Keratinocyte (primary cell): ENCODE measurements at regions not wholly inside any gene's neighbourhood (a gene's known extent, or its start where the extent isn't known, plus 50 kb on each side); places are given as distances from the start of the nearest gene placed in this dataset.

ENCODE experiments used
- DNase-seq: peaks from one replicate; pipeline ENCODE4 v3.0.0-alpha.2; 2011; ENCODE audit warnings: low read depth, missing footprints, low spot score
- FAIRE-seq: peaks from 2 replicates; lab custom pipeline; 2011; peaks lifted over from hg19 to GRCh38; lab: Jason Lieb, UNC
- H2AFZ ChIP-seq: 2 replicates; pipeline ENCODE4 v1.6.0; 2012; ENCODE audit warnings: low read length, control low read depth, inconsistent platforms; ENCODE audit not compliant: control insufficient read depth
- H3K27ac ChIP-seq: 2 replicates; pipeline ENCODE4 v1.5.1; 2011; ENCODE audit warnings: low read length; ENCODE audit not compliant: control insufficient read depth, insufficient read depth
- H3K27me3 ChIP-seq: 3 replicates; pipeline ENCODE4 v1.6.0; 2011; ENCODE audit warnings: low read length; ENCODE audit not compliant: control insufficient read depth, insufficient read depth; ENCODE audit errors: extremely low read depth
- H3K36me3 ChIP-seq, 2 experiments: 2 replicates in 1 of 2; 3 replicates in 1 of 2; pipeline ENCODE4 v1.5.1; 2011; ENCODE audit warnings: low read length in 2 of 2, mild to moderate bottlenecking in 1 of 2; ENCODE audit not compliant: control insufficient read depth in 2 of 2, insufficient read depth in 2 of 2; ENCODE audit errors: extremely low read depth in 1 of 2
- H3K4me1 ChIP-seq: 3 replicates; pipeline ENCODE4 v1.5.1; 2011; ENCODE audit warnings: low read length; ENCODE audit not compliant: control insufficient read depth, insufficient read depth; ENCODE audit errors: extremely low read depth
- H3K4me2 ChIP-seq: 3 replicates; pipeline ENCODE4 v1.6.0; 2011; ENCODE audit warnings: low read depth, low read length; ENCODE audit not compliant: control insufficient read depth, insufficient read depth; ENCODE audit errors: extremely low read depth
- H3K4me3 ChIP-seq, 3 experiments: fragments of 200-600 bp in 1 of 3; sonication (generic) in 1 of 3; 2 replicates in 2 of 3; 3 replicates in 1 of 3; pipeline ENCODE4 v1.5.1; 2011 to 2016; ENCODE audit warnings: low read length in 3 of 3, mild to moderate bottlenecking in 3 of 3, control low read depth in 2 of 3, inconsistent platforms in 1 of 3, low read depth in 1 of 3, mixed read lengths in 1 of 3, mixed run types in 1 of 3, moderate library complexity in 1 of 3; ENCODE audit not compliant: control insufficient read depth in 2 of 3, insufficient read depth in 2 of 3; ENCODE audit errors: extremely low read depth in 1 of 3
- H3K79me2 ChIP-seq: 2 replicates; pipeline ENCODE4 v1.6.0; 2012; ENCODE audit warnings: low read length; ENCODE audit not compliant: control insufficient read depth, insufficient read depth
- H3K9ac ChIP-seq: 3 replicates; pipeline ENCODE4 v1.6.0; 2011; ENCODE audit warnings: low read length; ENCODE audit not compliant: control insufficient read depth, insufficient read depth; ENCODE audit errors: extremely low read depth
- H3K9me1 ChIP-seq: 3 replicates; pipeline ENCODE4 v1.6.0; 2011; ENCODE audit warnings: low read length; ENCODE audit not compliant: control insufficient read depth, insufficient read depth; ENCODE audit errors: extremely low read depth
- H3K9me3 ChIP-seq: 2 replicates; pipeline ENCODE4 v1.5.1; 2012; ENCODE audit warnings: low read depth, low read length; ENCODE audit not compliant: control insufficient read depth
- H4K20me1 ChIP-seq: 3 replicates; pipeline ENCODE4 v1.6.0; 2011; ENCODE audit warnings: low read length; ENCODE audit not compliant: control insufficient read depth, insufficient read depth; ENCODE audit errors: extremely low read depth
- CTCF ChIP-seq, 3 experiments: IDR thresholded peaks in 1 of 3; conservative IDR thresholded peaks in 1 of 3; optimal IDR thresholded peaks in 1 of 3; 2 replicates in 2 of 3; 3 replicates in 1 of 3; pipeline versions ENCODE3 to v1.5.1; 2011; ENCODE audit warnings: low read length in 3 of 3, mild to moderate bottlenecking in 3 of 3, moderate library complexity in 2 of 3, control low read depth in 1 of 3, inconsistent platforms in 1 of 3; ENCODE audit not compliant: insufficient read depth in 2 of 3; ENCODE audit errors: extremely low read depth in 1 of 3
- EZH2 ChIP-seq: IDR thresholded peaks from one replicate; pipeline ENCODE4 v1.6.1; 2012; ENCODE audit warnings: inconsistent platforms, mild to moderate bottlenecking, low read length, moderate library complexity
- dilution Hi-C: fragments of 300-500 bp; cut with MboI; formaldehyde crosslinking; loops from one replicate; pipeline ENCODE4 v1.7.0; 2020; ENCODE audit warnings: low sequenced_read_pairs; ENCODE audit not compliant: extremely low pct_ligation_motif_present

DNA sequence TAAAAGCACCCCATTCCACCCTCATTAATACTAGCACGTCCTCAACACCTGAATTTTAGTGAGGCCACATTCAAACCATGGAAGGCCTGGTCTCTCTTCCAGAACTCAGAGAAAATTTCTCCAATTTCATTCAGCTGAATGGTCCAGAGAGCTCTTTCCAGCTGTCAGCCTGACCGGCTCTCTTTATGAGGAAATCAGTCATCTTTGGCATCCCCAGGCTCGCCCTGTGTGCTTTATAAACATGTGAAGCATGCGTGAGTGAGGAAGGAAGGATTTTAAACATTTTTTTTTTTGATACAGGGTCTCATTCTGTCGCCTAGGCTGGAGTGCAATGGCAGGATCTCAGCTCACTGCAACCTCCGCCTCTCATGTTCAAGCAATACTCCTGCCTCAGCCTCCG is 1812.9 kb upstream of the TENM3 start:
- dilution Hi-C loops, result no loop called here
- H3K4me1 ChIP-seq, result no peaks in the 10 kb centered on the region
- no peaks in the 10 kb centered on the region for H3K27me3 ChIP-seq
- no peak overlapping the region for H3K4me2 ChIP-seq
- TF ChIP-seq EZH2 (no peak), CTCF (optimal IDR thresholded peaks at IDR 0.05 in 1 of 3, IDR thresholded peaks at IDR 0.05 in 1 of 3, conservative IDR thresholded peaks at IDR 0.05 in 1 of 3; ENCODE audit: extremely low read depth in 1 of 3, insufficient read depth in 2 of 3, low read length in 3 of 3) (no peak)
- H3K4me3 ChIP-seq, result no peak overlapping the region
- no peak overlapping the region for H3K9ac ChIP-seq
- DNase-seq (no peak), FAIRE-seq (no peak)
- H3K36me3 ChIP-seq, result no peaks in the 10 kb centered on the region
- no peak overlapping the region for H3K27ac ChIP-seq
- no peaks in the 10 kb centered on the region for H3K9me3 ChIP-seq
- H3K9me1 ChIP-seq, result no peaks in the 10 kb centered on the region
- H4K20me1 ChIP-seq, result no peaks in the 10 kb centered on the region
- H3K79me2 ChIP-seq, result no peaks in the 10 kb centered on the region
- H2AFZ ChIP-seq, result no peak overlapping the region

DNA sequence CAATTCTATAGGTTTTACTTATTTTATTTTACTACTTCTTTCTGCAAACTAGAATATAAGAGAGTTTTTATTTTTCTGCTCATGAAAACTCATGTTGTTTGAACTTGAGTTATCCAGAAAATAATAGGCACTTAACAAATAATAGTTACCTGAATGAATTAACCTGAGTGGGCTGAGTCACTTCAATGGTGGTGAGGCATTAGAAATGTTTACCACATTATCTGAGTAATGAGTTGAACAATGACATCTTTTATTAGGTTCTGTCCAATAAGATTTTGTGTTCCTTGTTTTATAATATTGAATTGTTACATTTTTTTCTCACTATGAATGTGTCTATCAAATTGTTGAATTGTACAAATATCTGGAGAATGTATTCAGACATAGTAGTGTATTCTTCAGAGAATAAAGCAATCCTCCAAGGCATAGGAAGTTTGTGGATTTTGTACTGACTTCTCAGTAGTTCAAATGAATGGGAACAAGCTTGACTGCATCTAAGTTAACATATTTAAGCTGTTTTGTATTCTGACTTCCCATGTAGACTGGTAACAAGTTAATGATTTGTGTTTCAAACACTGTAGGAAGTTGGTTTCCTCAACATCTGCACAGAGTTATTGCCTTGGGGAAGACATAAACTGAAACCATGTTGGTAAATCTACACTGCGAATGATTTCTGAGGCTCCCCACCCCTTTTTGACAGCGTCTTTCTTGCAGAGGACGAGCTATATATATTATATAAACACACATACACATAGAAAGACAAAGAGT is 1808.9 kb upstream of the TENM3 start:
- Histone ChIP-seq H3K79me2 (no peaks in the 10 kb centered on the region), H3K27ac (no peak overlapping the region), H2AFZ (no peak overlapping the region), H3K36me3 (no peaks in the 10 kb centered on the region), H4K20me1 (no peaks in the 10 kb centered on the region), H3K4me1 (no peaks in the 10 kb centered on the region), H3K4me2 (no peak overlapping the region), H3K9me3 (no peaks in the 10 kb centered on the region), H3K9ac (no peak overlapping the region), H3K4me3 (no peak overlapping the region), H3K9me1 (no peaks in the 10 kb centered on the region), H3K27me3 (no peaks in the 10 kb centered on the region)
- no peak for DNase-seq
- FAIRE-seq, result no peak
- no peak for TF ChIP-seq EZH2
- no peak for TF ChIP-seq CTCF (optimal IDR thresholded peaks at IDR 0.05 in 1 of 3, IDR thresholded peaks at IDR 0.05 in 1 of 3, conservative IDR thresholded peaks at IDR 0.05 in 1 of 3; ENCODE audit: extremely low read depth in 1 of 3, insufficient read depth in 2 of 3, low read length in 3 of 3)
- dilution Hi-C loops, result no loop called here
